ENCODE measurements at regions not wholly inside any gene's neighbourhood (a gene's known extent, or its start where the extent isn't known, plus 50 kb on each side); places are given as distances from the start of the nearest gene placed in this dataset.
"Not testable (repeated sequence)": the region's sequence is repeated elsewhere in the genome, so short reads cannot be mapped to it uniquely, and the experiment has no call there.

- DNase-seq (ENCODE audit: low read depth in 2 of 2) = no peak
These were observed 376.1 kb upstream of the SFSWAP start for GRCh38 chr12:131334835-131335234.

- DNase-seq (ENCODE audit: low read depth in 2 of 2) = no peak
These were observed 375.4 kb upstream of the SFSWAP start for GRCh38 chr12:131335456-131335855.

GRCh38 chr12:131337861-131338260 is 373.0 kb upstream of the SFSWAP start:
- not testable (repeated sequence) for DNase-seq (ENCODE audit: low read depth in 2 of 2)

- DNase-seq (ENCODE audit: low read depth in 2 of 2) = no peak
These were observed 370.2 kb upstream of the SFSWAP start for GRCh38 chr12:131340616-131341210.

- not testable (repeated sequence) for DNase-seq (ENCODE audit: low read depth in 2 of 2)
These were observed 369.3 kb upstream of the SFSWAP start for GRCh38 chr12:131341608-131342007.

- DNase-seq (ENCODE audit: low read depth in 2 of 2) = not testable (repeated sequence)
These were observed 367.5 kb upstream of the SFSWAP start for GRCh38 chr12:131343436-131343835.

GRCh38 chr12:131344715-131345520 is 366.0 kb upstream of the SFSWAP start:
- not testable (repeated sequence) for DNase-seq (ENCODE audit: low read depth in 2 of 2)

GRCh38 chr12:131345521-131346436 is 365.1 kb upstream of the SFSWAP start:
- no peak for DNase-seq (ENCODE audit: low read depth in 2 of 2)

GRCh38 chr12:131346555-131347344 is 364.1 kb upstream of the SFSWAP start:
- no peak for DNase-seq (ENCODE audit: low read depth in 2 of 2)

GRCh38 chr12:131347345-131347714 is 363.6 kb upstream of the SFSWAP start:
- no peak for DNase-seq (ENCODE audit: low read depth in 2 of 2)

GRCh38 chr12:131347732-131348131 is 363.2 kb upstream of the SFSWAP start:
- no peak for DNase-seq (ENCODE audit: low read depth in 2 of 2)

- no peak for DNase-seq (ENCODE audit: low read depth in 2 of 2)
These were observed 362.7 kb upstream of the SFSWAP start for GRCh38 chr12:131348231-131348630.

- no peak for DNase-seq (ENCODE audit: low read depth in 2 of 2)
These were observed 362.2 kb upstream of the SFSWAP start for GRCh38 chr12:131348646-131349045.

GRCh38 chr12:131349397-131350127 is 361.3 kb upstream of the SFSWAP start:
- DNase-seq (ENCODE audit: low read depth in 2 of 2) = no peak

- no peak for DNase-seq (ENCODE audit: low read depth in 2 of 2)
These were observed 360.0 kb upstream of the SFSWAP start for GRCh38 chr12:131350943-131351318.

GRCh38 chr12:131351319-131352028 is 359.4 kb upstream of the SFSWAP start:
- DNase-seq (ENCODE audit: low read depth in 2 of 2) = no peak

- DNase-seq (ENCODE audit: low read depth in 2 of 2) = no peak
These were observed 358.5 kb upstream of the SFSWAP start for GRCh38 chr12:131352296-131352900.

GRCh38 chr12:131353376-131353775 is 357.5 kb upstream of the SFSWAP start:
- no peak for DNase-seq (ENCODE audit: low read depth in 2 of 2)

GRCh38 chr12:131353826-131354225 is 357.1 kb upstream of the SFSWAP start:
- no peak for DNase-seq (ENCODE audit: low read depth in 2 of 2)
